HG03196 (cell line): ENCODE measurements at regions not wholly inside any gene's neighbourhood (a gene's known extent, or its start where the extent isn't known, plus 50 kb on each side); places are given as distances from the start of the nearest gene placed in this dataset.

Source experiments
- ATAC-seq: cut with Tn5 transposase; IDR thresholded peaks from one replicate; pipeline ENCODE4 v1.9.1; 2021; ENCODE audit not compliant: unreplicated experiment

GRCh38 chr9:82538634-82539033 lies 524.3 kb downstream of the RASEF start:
- ATAC-seq, result no peak

GRCh38 chr9:82539146-82539545 lies 523.8 kb downstream of the RASEF start:
- no peak for ATAC-seq

- ATAC-seq, result no peak
Measured at GRCh38 chr9:82539856-82540579, 522.9 kb downstream of the RASEF start.

- no peak for ATAC-seq
Measured at GRCh38 chr9:82543726-82544125, 519.2 kb downstream of the RASEF start.

GRCh38 chr9:82546136-82546535 lies 516.8 kb downstream of the RASEF start:
- no peak for ATAC-seq

GRCh38 chr9:82547995-82548394 lies 514.9 kb downstream of the RASEF start:
- no peak for ATAC-seq

GRCh38 chr9:82549174-82549821 lies 513.6 kb downstream of the RASEF start:
- no peak for ATAC-seq

- ATAC-seq, result no peak
Measured at GRCh38 chr9:82552784-82553183, 510.2 kb downstream of the RASEF start.

- ATAC-seq, result no peak
Measured at GRCh38 chr9:82553654-82554366, 509.1 kb downstream of the RASEF start.

- no peak for ATAC-seq
Measured at GRCh38 chr9:82554381-82554780, 508.6 kb downstream of the RASEF start.

GRCh38 chr9:82555031-82555430 lies 507.9 kb downstream of the RASEF start:
- no peak for ATAC-seq

- no peak for ATAC-seq
Measured at GRCh38 chr9:82555431-82556051, 507.4 kb downstream of the RASEF start.

- ATAC-seq, result no peak
Measured at GRCh38 chr9:82558346-82558745, 504.6 kb downstream of the RASEF start.

GRCh38 chr9:82558855-82559630 lies 503.9 kb downstream of the RASEF start:
- ATAC-seq, result no peak

GRCh38 chr9:82560036-82560435 lies 502.9 kb downstream of the RASEF start:
- ATAC-seq, result no peak

- ATAC-seq, result no peak
Measured at GRCh38 chr9:82560457-82560904, 502.5 kb downstream of the RASEF start.

- no peak for ATAC-seq
Measured at GRCh38 chr9:82563094-82563493, 499.8 kb downstream of the RASEF start.

- no peak for ATAC-seq
Measured at GRCh38 chr9:82563841-82564240, 499.1 kb downstream of the RASEF start.

- ATAC-seq, result no peak
Measured at GRCh38 chr9:82565188-82565969, 497.6 kb downstream of the RASEF start.

GRCh38 chr9:82567953-82568352 lies 495.0 kb downstream of the RASEF start:
- ATAC-seq, result no peak
